ENCODE measurements at regions not wholly inside any gene's neighbourhood (a gene's known extent, or its start where the extent isn't known, plus 50 kb on each side); places are given as distances from the start of the nearest gene placed in this dataset.

- H3K4me1 Mint-ChIP-seq = peaks cover 58% of the 10 kb centered on the region
- TF ChIP-seq, protein P1, sequence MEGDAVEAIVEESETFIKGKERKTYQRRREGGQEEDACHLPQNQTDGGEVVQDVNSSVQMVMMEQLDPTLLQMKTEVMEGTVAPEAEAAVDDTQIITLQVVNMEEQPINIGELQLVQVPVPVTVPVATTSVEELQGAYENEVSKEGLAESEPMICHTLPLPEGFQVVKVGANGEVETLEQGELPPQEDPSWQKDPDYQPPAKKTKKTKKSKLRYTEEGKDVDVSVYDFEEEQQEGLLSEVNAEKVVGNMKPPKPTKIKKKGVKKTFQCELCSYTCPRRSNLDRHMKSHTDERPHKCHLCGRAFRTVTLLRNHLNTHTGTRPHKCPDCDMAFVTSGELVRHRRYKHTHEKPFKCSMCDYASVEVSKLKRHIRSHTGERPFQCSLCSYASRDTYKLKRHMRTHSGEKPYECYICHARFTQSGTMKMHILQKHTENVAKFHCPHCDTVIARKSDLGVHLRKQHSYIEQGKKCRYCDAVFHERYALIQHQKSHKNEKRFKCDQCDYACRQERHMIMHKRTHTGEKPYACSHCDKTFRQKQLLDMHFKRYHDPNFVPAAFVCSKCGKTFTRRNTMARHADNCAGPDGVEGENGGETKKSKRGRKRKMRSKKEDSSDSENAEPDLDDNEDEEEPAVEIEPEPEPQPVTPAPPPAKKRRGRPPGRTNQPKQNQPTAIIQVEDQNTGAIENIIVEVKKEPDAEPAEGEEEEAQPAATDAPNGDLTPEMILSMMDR (IDR thresholded peaks at IDR 0.05; ENCODE audit: unreplicated experiment in 3 of 3) = no peak
- peak overlapping the region in 1 of 3 experiments; percentile 94 for H3K27ac Mint-ChIP-seq
- H3K9me3 Mint-ChIP-seq = peaks cover 15% of the 10 kb centered on the region
- H3K27me3 Mint-ChIP-seq (ENCODE audit: low read depth) = no peaks in the 10 kb centered on the region
- peaks cover 4% of the 10 kb centered on the region for H3K36me3 Mint-ChIP-seq (ENCODE audit: low read depth)
- H3K4me3 Mint-ChIP-seq = no peak overlapping the region
Measured at GRCh38 chr2:216564611-216565010, 66.0 kb downstream of the RPL37A start.

- TF ChIP-seq, protein P1 (IDR thresholded peaks at IDR 0.05; ENCODE audit: unreplicated experiment in 3 of 3) = no peak
Measured at GRCh38 chr2:216565956-216566355, 67.3 kb upstream of the IGFBP2 start.

GRCh38 chr2:216568576-216568975 lies 64.6 kb upstream of the IGFBP2 start:
- H3K36me3 Mint-ChIP-seq (ENCODE audit: low read depth) = peaks cover 4% of the 10 kb centered on the region
- no peaks in the 10 kb centered on the region for H3K27me3 Mint-ChIP-seq (ENCODE audit: low read depth)
- TF ChIP-seq, protein P1 (IDR thresholded peaks at IDR 0.05; ENCODE audit: unreplicated experiment in 3 of 3) = no peak
- peaks cover 29% of the 10 kb centered on the region for H3K4me1 Mint-ChIP-seq
- H3K4me3 Mint-ChIP-seq = no peak overlapping the region
- H3K9me3 Mint-ChIP-seq = peaks cover 24% of the 10 kb centered on the region
- peak overlapping the region; percentile 0 to 29 (median 8) for H3K27ac Mint-ChIP-seq

More at GRCh38 chr2:216565956-216566355, 67.3 kb upstream of the IGFBP2 start:
- Mint-ChIP-seq H3K4me1 (peaks cover 49% of the 10 kb centered on the region), H3K9me3 (peaks cover 15% of the 10 kb centered on the region), H3K27me3 (ENCODE audit: low read depth) (no peaks in the 10 kb centered on the region), H3K4me3 (no peak overlapping the region), H3K36me3 (ENCODE audit: low read depth) (peaks cover 4% of the 10 kb centered on the region), H3K27ac (peak overlapping the region; percentile 2 to 31 (median 18))

DNA sequence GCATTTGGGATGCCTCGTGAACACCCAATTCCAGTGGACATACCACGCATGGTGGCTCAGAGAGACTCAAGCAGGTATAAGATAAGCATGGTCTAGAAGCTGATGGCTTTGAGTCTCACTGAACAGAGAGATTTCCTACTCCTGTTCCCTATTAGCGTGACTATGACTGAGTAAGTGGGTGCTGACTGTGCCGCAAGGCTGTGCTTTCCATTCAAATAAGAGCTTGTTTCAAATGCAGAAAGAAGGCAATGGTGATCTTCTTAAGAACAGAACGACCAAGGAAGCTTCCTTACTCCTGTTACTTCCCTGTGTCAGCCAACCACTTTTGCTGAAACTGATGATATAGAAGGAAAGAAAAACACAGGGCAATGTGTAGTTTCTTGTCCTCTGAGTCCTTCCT lies 63.5 kb upstream of the IGFBP2 start:
- Mint-ChIP-seq H3K4me3 (no peak overlapping the region), H3K27me3 (ENCODE audit: low read depth) (no peaks in the 10 kb centered on the region), H3K4me1 (peaks cover 21% of the 10 kb centered on the region), H3K9me3 (peaks cover 18% of the 10 kb centered on the region), H3K27ac (no peak overlapping the region), H3K36me3 (ENCODE audit: low read depth) (no peaks in the 10 kb centered on the region)
- TF ChIP-seq, protein P1 (IDR thresholded peaks at IDR 0.05; ENCODE audit: unreplicated experiment in 3 of 3) = no peak

DNA sequence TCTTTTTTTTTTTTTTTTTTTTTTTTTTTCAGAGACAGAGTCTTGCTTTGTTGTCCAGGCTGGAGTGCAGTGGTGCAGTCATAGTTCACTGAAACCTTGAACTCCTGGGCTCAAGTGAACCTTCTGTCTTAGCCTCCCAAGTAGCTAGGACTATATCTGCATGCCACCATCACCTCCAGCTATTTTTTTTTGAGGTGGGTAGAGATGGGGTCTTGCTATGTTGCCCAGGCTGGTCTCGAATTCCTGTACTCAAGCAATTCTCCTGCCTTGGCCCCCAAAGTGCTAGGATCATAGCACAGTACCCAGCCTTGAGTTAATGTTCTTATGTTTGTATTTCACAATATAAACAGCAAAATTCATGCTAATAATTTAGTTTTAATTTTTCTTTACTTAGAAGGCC lies 62.9 kb upstream of the IGFBP2 start:
- Mint-ChIP-seq H3K4me3 (no peak overlapping the region), H3K36me3 (ENCODE audit: low read depth) (no peaks in the 10 kb centered on the region), H3K4me1 (peaks cover 21% of the 10 kb centered on the region), H3K27me3 (ENCODE audit: low read depth) (no peaks in the 10 kb centered on the region), H3K9me3 (peaks cover 17% of the 10 kb centered on the region), H3K27ac (no peak overlapping the region)
- TF ChIP-seq, protein P1 (IDR thresholded peaks at IDR 0.05; ENCODE audit: unreplicated experiment in 3 of 3) = no peak

DNA sequence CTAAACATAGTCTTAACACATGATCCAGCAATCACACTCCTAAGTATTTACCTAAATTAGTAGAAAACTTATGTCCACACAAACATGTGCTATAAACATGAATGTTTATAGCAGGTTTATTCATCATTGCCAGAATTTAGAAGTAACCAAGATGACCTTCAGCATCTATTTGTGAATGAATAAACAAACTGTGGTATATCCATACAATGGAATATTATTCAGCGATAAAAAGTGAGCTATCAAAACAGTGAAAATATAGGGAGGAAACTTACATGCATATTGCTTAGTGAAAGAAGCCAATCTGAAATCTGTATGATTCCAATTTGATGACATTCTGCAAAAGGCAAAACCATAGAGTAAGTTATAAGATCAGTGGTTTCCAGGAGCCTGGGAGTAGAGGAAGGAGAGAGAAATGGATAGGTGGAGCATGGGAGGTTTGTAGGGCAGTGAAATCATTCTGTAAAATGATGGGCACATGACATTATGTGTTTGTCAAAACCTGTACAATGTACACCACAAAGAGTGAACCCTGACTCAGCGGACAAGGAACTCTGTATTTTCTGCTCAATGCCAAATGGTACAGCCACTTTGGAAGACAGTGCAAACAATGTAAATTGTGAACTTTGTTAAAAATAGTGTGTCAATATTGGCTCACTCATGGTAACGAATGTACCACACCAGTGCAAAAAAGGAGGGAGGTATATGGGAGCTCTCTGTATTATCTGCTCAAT lies 61.9 kb upstream of the IGFBP2 start:
- peaks cover 14% of the 10 kb centered on the region for H3K4me1 Mint-ChIP-seq
- H3K4me3 Mint-ChIP-seq = no peak overlapping the region
- TF ChIP-seq, protein P1 (IDR thresholded peaks at IDR 0.05; ENCODE audit: unreplicated experiment in 3 of 3) = no peak
- no peaks in the 10 kb centered on the region for H3K36me3 Mint-ChIP-seq (ENCODE audit: low read depth)
- no peak overlapping the region for H3K27ac Mint-ChIP-seq
- no peaks in the 10 kb centered on the region for H3K27me3 Mint-ChIP-seq (ENCODE audit: low read depth)
- H3K9me3 Mint-ChIP-seq = peaks cover 12% of the 10 kb centered on the region
